H9 (cell line): ENCODE measurements at regions not wholly inside any gene's neighbourhood (a gene's known extent, or its start where the extent isn't known, plus 50 kb on each side); places are given as distances from the start of the nearest gene placed in this dataset.

Experiments used
- DNase-seq: peaks from one replicate; pipeline ENCODE4 v3.0.0-alpha.2; 2017
- H2AFZ ChIP-seq: one replicate; pipeline ENCODE4 v1.6.1; 2013; ENCODE audit warnings: mild to moderate bottlenecking, low read length, control low read depth, moderate library complexity
- H2AK5ac ChIP-seq: 2 replicates; pipeline ENCODE4 v1.6.1; 2013; ENCODE audit warnings: low read length, control low read depth, mixed read lengths; ENCODE audit not compliant: insufficient read length
- H2BK120ac ChIP-seq: one replicate; pipeline ENCODE4 v1.6.1; 2013; ENCODE audit warnings: low read depth, mild to moderate bottlenecking, low read length, control low read depth, inconsistent platforms; ENCODE audit not compliant: poor library complexity, severe bottlenecking
- H2BK12ac ChIP-seq: 2 replicates; pipeline ENCODE4 v1.6.1; 2013; ENCODE audit warnings: low read length, control low read depth, mixed read lengths, low read depth; ENCODE audit not compliant: insufficient read length
- H2BK15ac ChIP-seq: 2 replicates; pipeline ENCODE4 v1.6.1; 2013; ENCODE audit warnings: low read depth, low read length, control low read depth
- H2BK20ac ChIP-seq: one replicate; pipeline ENCODE4 v1.6.1; 2013; ENCODE audit warnings: low read depth, mild to moderate bottlenecking, low read length, control low read depth, inconsistent platforms; ENCODE audit not compliant: poor library complexity, severe bottlenecking
- H2BK5ac ChIP-seq: 2 replicates; pipeline ENCODE4 v1.6.1; 2013; ENCODE audit warnings: low read length, control low read depth, mixed read lengths; ENCODE audit not compliant: insufficient read length
- H3K14ac ChIP-seq: 2 replicates; pipeline ENCODE4 v1.6.1; 2013; ENCODE audit warnings: low read length, control low read depth; ENCODE audit not compliant: insufficient read depth
- H3K18ac ChIP-seq: 2 replicates; pipeline ENCODE4 v1.6.1; 2013; ENCODE audit warnings: low read depth, mild to moderate bottlenecking, mixed read lengths, low read length, control low read depth; ENCODE audit not compliant: insufficient read length
- H3K23ac ChIP-seq: 2 replicates; pipeline ENCODE4 v1.6.1; 2013; ENCODE audit warnings: low read length, control low read depth, mixed read lengths, low read depth; ENCODE audit not compliant: insufficient read length
- H3K23me2 ChIP-seq: 2 replicates; pipeline ENCODE4 v1.6.1; 2013; ENCODE audit warnings: low read depth, mild to moderate bottlenecking, mixed read lengths, low read length, control low read depth; ENCODE audit not compliant: insufficient read length, poor library complexity, severe bottlenecking
- H3K27ac ChIP-seq: 2 replicates; pipeline ENCODE4 v1.5.1; 2013; ENCODE audit warnings: low read length, control low read depth, mixed read lengths, low read depth; ENCODE audit not compliant: insufficient read length
- H3K27me3 ChIP-seq: 2 replicates; pipeline ENCODE4 v1.6.1; 2013; ENCODE audit warnings: low read length, control low read depth, inconsistent platforms; ENCODE audit not compliant: insufficient read depth
- H3K4ac ChIP-seq: 2 replicates; pipeline ENCODE4 v1.6.1; 2013; ENCODE audit warnings: low read depth, mild to moderate bottlenecking, control low read depth, inconsistent platforms, low read length, moderate library complexity
- H3K4me1 ChIP-seq: 2 replicates; pipeline ENCODE4 v1.6.1; 2013; ENCODE audit warnings: low read length, control low read depth, inconsistent platforms; ENCODE audit not compliant: insufficient read depth
- H3K4me2 ChIP-seq: 2 replicates; pipeline ENCODE4 v1.6.1; 2013; ENCODE audit warnings: low read length, control low read depth, mixed read lengths; ENCODE audit not compliant: insufficient read length, insufficient read depth
- H3K56ac ChIP-seq: 2 replicates; pipeline ENCODE4 v1.6.1; 2013; ENCODE audit warnings: low read depth, mild to moderate bottlenecking, mixed read lengths, low read length, control low read depth; ENCODE audit not compliant: insufficient read length
- H3K79me1 ChIP-seq: 2 replicates; pipeline ENCODE4 v1.6.1; 2013; ENCODE audit warnings: low read depth, mild to moderate bottlenecking, moderate library complexity, low read length, control low read depth, inconsistent platforms; ENCODE audit not compliant: insufficient read depth, poor library complexity, severe bottlenecking
- H3K79me2 ChIP-seq: 2 replicates; pipeline ENCODE4 v1.6.1; 2013; ENCODE audit warnings: low read length, control low read depth, inconsistent platforms; ENCODE audit not compliant: insufficient read depth
- H3K9ac ChIP-seq: 2 replicates; pipeline ENCODE4 v1.6.1; 2013; ENCODE audit warnings: low read length, control low read depth, mixed read lengths; ENCODE audit not compliant: insufficient read length; ENCODE audit errors: extremely low read depth
- H3K9me3 ChIP-seq: one replicate; pipeline ENCODE4 v1.6.1; 2013; ENCODE audit warnings: low read depth, low read length, inconsistent platforms; ENCODE audit not compliant: control insufficient read depth
- H3T11ph ChIP-seq: one replicate; pipeline ENCODE4 v1.6.1; 2013; ENCODE audit warnings: mild to moderate bottlenecking, low read length, control low read depth, inconsistent platforms
- H4K20me1 ChIP-seq: one replicate; pipeline ENCODE4 v1.6.1; 2013; ENCODE audit not compliant: control insufficient read depth, insufficient read length, insufficient read depth
- H4K5ac ChIP-seq: 2 replicates; pipeline ENCODE4 v1.6.1; 2013; ENCODE audit warnings: low read depth, mild to moderate bottlenecking, mixed read lengths, low read length, control low read depth; ENCODE audit not compliant: insufficient read length
- H4K8ac ChIP-seq: replicated peaks from 2 replicates; pipeline ENCODE4 v1.6.1; 2013; ENCODE audit warnings: low read length, control low read depth, mixed read lengths, low read depth; ENCODE audit not compliant: insufficient read length
- H4K91ac ChIP-seq: 2 replicates; pipeline ENCODE4 v1.6.1; 2013; ENCODE audit warnings: low read depth, mild to moderate bottlenecking, moderate library complexity, mixed read lengths, low read length, control low read depth; ENCODE audit not compliant: insufficient read length
- H3K27ac Mint-ChIP-seq, 3 experiments: 2 replicates in 2 of 3; 3 replicates in 1 of 3; pipeline ENCODE4 v1.8.0; 2020 to 2021; ENCODE audit warnings: mixed read lengths in 3 of 3, mild to moderate bottlenecking in 1 of 3, moderate library complexity in 1 of 3
- H3K27me3 Mint-ChIP-seq: 2 replicates; pipeline ENCODE4 v1.8.0; 2021; ENCODE audit warnings: low read depth, mild to moderate bottlenecking, moderate library complexity, mixed read lengths
- H3K36me3 Mint-ChIP-seq, 3 experiments: 2 replicates in 2 of 3; 3 replicates in 1 of 3; pipeline ENCODE4 v1.8.0; 2020 to 2021; ENCODE audit warnings: low read depth in 3 of 3, mixed read lengths in 3 of 3; ENCODE audit not compliant: insufficient read depth in 1 of 3
- H3K4me1 Mint-ChIP-seq, 2 experiments: 2 replicates each; pipeline ENCODE4 v1.8.0; 2020; ENCODE audit warnings: mixed read lengths in 2 of 2
- H3K4me3 Mint-ChIP-seq, 2 experiments: 2 replicates in 1 of 2; 3 replicates in 1 of 2; pipeline ENCODE4 v1.8.0; 2020 to 2021; ENCODE audit warnings: mild to moderate bottlenecking in 2 of 2, mixed read lengths in 2 of 2, moderate library complexity in 1 of 2
- H3K9me3 Mint-ChIP-seq, 2 experiments: 2 replicates in 1 of 2; 3 replicates in 1 of 2; pipeline ENCODE4 v1.8.0; 2020; ENCODE audit warnings: mild to moderate bottlenecking in 2 of 2, mixed read lengths in 2 of 2, moderate library complexity in 1 of 2
- WGBS: extraction: QIAGEN DNeasy Blood & Tissue Kit; methylation state at CpG from one replicate; pipeline ENCODE4 v1.1.7; 2013; ENCODE audit warnings: missing lambda C conversion rate, low lambda C conversion rate, mixed read lengths; ENCODE audit not compliant: insufficient read length; ENCODE audit errors: extremely low coverage; 5-methylcytosine and 5-hydroxymethylcytosine counted together
- TF ChIP-seq, protein P1 (sequence below): fragments of 200-600 bp; sonication (generic); conservative IDR thresholded peaks from 3 replicates; pipeline ENCODE4 v1.8.0; 2021; ENCODE audit warnings: antibody characterized with exemption, mild to moderate bottlenecking

DNA sequence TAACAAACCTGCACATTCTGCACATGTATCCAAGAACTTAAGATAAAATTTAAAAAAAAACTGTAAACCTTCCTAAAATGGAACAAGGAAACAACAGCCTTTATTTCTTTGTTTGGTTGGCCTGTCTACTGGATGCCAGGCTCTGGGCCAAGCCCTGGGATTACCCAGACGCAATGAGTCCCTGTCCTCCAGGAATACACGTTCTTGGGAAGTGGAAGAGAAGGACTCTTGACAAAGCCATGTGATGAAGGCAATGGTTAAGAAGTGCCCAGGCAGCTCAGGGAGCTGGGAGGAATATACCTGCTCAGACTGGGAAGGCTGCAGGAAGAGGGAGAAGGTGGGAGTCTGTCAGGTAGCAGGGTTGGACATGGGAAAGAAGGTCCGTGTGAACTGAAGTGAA is 115.4 kb downstream of the AXIN2 start:
- TF ChIP-seq, protein P1, sequence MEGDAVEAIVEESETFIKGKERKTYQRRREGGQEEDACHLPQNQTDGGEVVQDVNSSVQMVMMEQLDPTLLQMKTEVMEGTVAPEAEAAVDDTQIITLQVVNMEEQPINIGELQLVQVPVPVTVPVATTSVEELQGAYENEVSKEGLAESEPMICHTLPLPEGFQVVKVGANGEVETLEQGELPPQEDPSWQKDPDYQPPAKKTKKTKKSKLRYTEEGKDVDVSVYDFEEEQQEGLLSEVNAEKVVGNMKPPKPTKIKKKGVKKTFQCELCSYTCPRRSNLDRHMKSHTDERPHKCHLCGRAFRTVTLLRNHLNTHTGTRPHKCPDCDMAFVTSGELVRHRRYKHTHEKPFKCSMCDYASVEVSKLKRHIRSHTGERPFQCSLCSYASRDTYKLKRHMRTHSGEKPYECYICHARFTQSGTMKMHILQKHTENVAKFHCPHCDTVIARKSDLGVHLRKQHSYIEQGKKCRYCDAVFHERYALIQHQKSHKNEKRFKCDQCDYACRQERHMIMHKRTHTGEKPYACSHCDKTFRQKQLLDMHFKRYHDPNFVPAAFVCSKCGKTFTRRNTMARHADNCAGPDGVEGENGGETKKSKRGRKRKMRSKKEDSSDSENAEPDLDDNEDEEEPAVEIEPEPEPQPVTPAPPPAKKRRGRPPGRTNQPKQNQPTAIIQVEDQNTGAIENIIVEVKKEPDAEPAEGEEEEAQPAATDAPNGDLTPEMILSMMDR: no peak
- Histone ChIP-seq H2BK20ac (no peak overlapping the region), H3K23me2 (no peaks in the 10 kb centered on the region), H2AFZ (no peak overlapping the region), H2BK120ac (no peak overlapping the region), H4K5ac (no peak overlapping the region), H3K18ac (no peak overlapping the region), H3K23ac (no peak overlapping the region), H4K91ac (no peak overlapping the region), H2BK5ac (no peak overlapping the region), H4K8ac (no peak overlapping the region), H2AK5ac (no peak overlapping the region), H3K9ac (no peak overlapping the region), H3K79me2 (no peaks in the 10 kb centered on the region), H3T11ph (no peak overlapping the region), H2BK12ac (no peak overlapping the region), H4K20me1 (no peaks in the 10 kb centered on the region), H2BK15ac (no peak overlapping the region), H3K4me1 (0 out of 2 replicates have a peak, but pooled peaks cover under 1% of the 10 kb centered on the region), H3K27ac (no peak overlapping the region), H3K14ac (no peak overlapping the region), H3K56ac (no peak overlapping the region), H3K4me2 (no peak overlapping the region), H3K27me3 (no peaks in the 10 kb centered on the region), H3K79me1 (no peaks in the 10 kb centered on the region), H3K9me3 (no peaks in the 10 kb centered on the region), H3K4ac (no peak overlapping the region)
- Mint-ChIP-seq H3K36me3 (peaks cover 4 to 7% (median 4%) of the 10 kb centered on the region in 3 experiments; a peak in 3 of 7 replicates), H3K27ac (no peak overlapping the region), H3K4me3 (no peak overlapping the region), H3K9me3 (peaks cover 5 to 7% of the 10 kb centered on the region in 2 experiments; a peak in 3 of 5 replicates), H3K4me1 (peaks cover 0 to 12% of the 10 kb centered on the region in 2 experiments; a peak in 3 of 4 replicates), H3K27me3 (peaks cover 3% of the 10 kb centered on the region)
- no peak for DNase-seq
- WGBS: no CpG with 5 or more reads among the region's 3 CpGs
